Omental fat pad (tissue), 3 donors: ENCODE measurements at regions not wholly inside any gene's neighbourhood (a gene's known extent, or its start where the extent isn't known, plus 50 kb on each side); places are given as distances from the start of the nearest gene placed in this dataset.

ENCODE experiments used
- ATAC-seq: fragments of 150-250 bp; one replicate; pipeline ENCODE4 v1.9.1; 2016; ENCODE audit warnings: mild to moderate bottlenecking, moderate library complexity; ENCODE audit not compliant: low FRiP score
- DNase-seq: peaks from one replicate; pipeline ENCODE4 v3.0.0-alpha.2; 2019; ENCODE audit warnings: low spot score
- CTCF ChIP-seq, 3 donors: fragments of 450-650 bp; IDR thresholded peaks; one replicate each; pipeline ENCODE4 v1.5.1; 2016 to 2017; ENCODE audit warnings: antibody characterized with exemption in 3 of 3, mild to moderate bottlenecking in 3 of 3, moderate library complexity in 2 of 3

- no peak for DNase-seq
These were observed 73.4 kb upstream of the MEF2C start for GRCh38 chr5:88956416-88956815.

GRCh38 chr5:88955403-88955802, 72.4 kb upstream of the MEF2C start:
- ATAC-seq (no peak), DNase-seq (no peak)
- no peak for TF ChIP-seq CTCF (IDR thresholded peaks at IDR 0.05)

More at GRCh38 chr5:88956416-88956815, 73.4 kb upstream of the MEF2C start:
- no peak for ATAC-seq
- TF ChIP-seq CTCF (IDR thresholded peaks at IDR 0.05), result no peak

GRCh38 chr5:88954511-88954910, 71.5 kb upstream of the MEF2C start:
- no peak for TF ChIP-seq CTCF (IDR thresholded peaks at IDR 0.05)
- ATAC-seq (no peak), DNase-seq (no peak)

- ATAC-seq (no peak), DNase-seq (no peak)
- TF ChIP-seq CTCF (IDR thresholded peaks at IDR 0.05), result no peak
These were observed 70.1 kb upstream of the MEF2C start for GRCh38 chr5:88952996-88953643.

GRCh38 chr5:88952344-88952743, 69.4 kb upstream of the MEF2C start:
- no peak for TF ChIP-seq CTCF (IDR thresholded peaks at IDR 0.05)
- ATAC-seq (no peak), DNase-seq (no peak)

- TF ChIP-seq CTCF (IDR thresholded peaks at IDR 0.05), result no peak
- ATAC-seq, result no peak
- no peak for DNase-seq
These were observed 68.5 kb upstream of the MEF2C start for GRCh38 chr5:88951457-88951856.
